GM23338 (cell line): ENCODE measurements at regions not wholly inside any gene's neighbourhood (a gene's known extent, or its start where the extent isn't known, plus 50 kb on each side); places are given as distances from the start of the nearest gene placed in this dataset.

Experiments
- ATAC-seq: fragments of 200-7000 bp; cut with Tn5 transposase; 3 replicates; pipeline ENCODE4 v1.9.1; 2020
- DNase-seq: peaks from one replicate; pipeline ENCODE4 v3.0.0-alpha.2; 2015; ENCODE audit warnings: low spot score
- H2AFZ ChIP-seq: fragments of 200-600 bp; sonication (generic); 2 replicates; pipeline ENCODE4 v1.8.0; 2016; ENCODE audit warnings: antibody characterized with exemption, mild to moderate bottlenecking, moderate library complexity
- H3F3A ChIP-seq: fragments of 200-600 bp; sonication (generic); replicated peaks from 2 replicates; pipeline ENCODE4 v1.8.0; 2017; ENCODE audit warnings: antibody characterized with exemption, mixed run types, low read depth
- H3K27ac ChIP-seq: fragments of 200-600 bp; sonication (generic); 2 replicates; pipeline ENCODE4 v1.6.1; 2016; ENCODE audit warnings: low read depth
- H3K27me3 ChIP-seq: fragments of 200-600 bp; sonication (generic); 2 replicates; pipeline ENCODE4 v1.8.0; 2016; ENCODE audit warnings: mild to moderate bottlenecking, mixed run types, moderate library complexity; ENCODE audit not compliant: insufficient read depth
- H3K36me3 ChIP-seq: fragments of 200-600 bp; sonication (generic); 2 replicates; pipeline ENCODE4 v1.8.0; 2016; ENCODE audit warnings: mild to moderate bottlenecking; ENCODE audit not compliant: insufficient read depth
- H3K4me1 ChIP-seq: fragments of 200-600 bp; sonication (generic); 2 replicates; pipeline ENCODE4 v1.8.0; 2016; ENCODE audit warnings: mild to moderate bottlenecking, moderate library complexity; ENCODE audit not compliant: insufficient read depth
- H3K4me2 ChIP-seq: fragments of 200-600 bp; sonication (generic); 2 replicates; pipeline ENCODE4 v1.7.1; 2017; ENCODE audit warnings: mixed run types
- H3K4me3 ChIP-seq: fragments of 200-600 bp; sonication (generic); 2 replicates; pipeline ENCODE4 v1.6.1; 2016; ENCODE audit warnings: mixed run types
- H3K79me2 ChIP-seq: fragments of 200-600 bp; sonication (generic); replicated peaks from 2 replicates; pipeline ENCODE4 v1.8.0; 2017; ENCODE audit warnings: mild to moderate bottlenecking; ENCODE audit not compliant: insufficient read depth
- H3K9me2 ChIP-seq: fragments of 200-600 bp; sonication (generic); 2 replicates; pipeline ENCODE4 v1.8.0; 2017; ENCODE audit not compliant: insufficient read depth
- H4K20me1 ChIP-seq: fragments of 200-600 bp; sonication (generic); replicated peaks from 2 replicates; pipeline ENCODE4 v1.8.0; 2017; ENCODE audit warnings: mild to moderate bottlenecking; ENCODE audit not compliant: insufficient read depth
- H3K27ac Mint-ChIP-seq: 2 replicates; pipeline ENCODE4 v1.8.0; 2020; ENCODE audit warnings: inconsistent platforms, mild to moderate bottlenecking, moderate library complexity, mixed read lengths
- H3K27me3 Mint-ChIP-seq: 3 replicates; pipeline ENCODE4 v1.8.0; 2022; ENCODE audit warnings: low read depth, mild to moderate bottlenecking, moderate library complexity, mixed read lengths, inconsistent platforms; ENCODE audit not compliant: insufficient read depth, poor library complexity
- H3K36me3 Mint-ChIP-seq: 3 replicates; pipeline ENCODE4 v1.8.0; 2021; ENCODE audit warnings: low read depth, mild to moderate bottlenecking, inconsistent platforms, moderate library complexity, mixed read lengths
- H3K4me1 Mint-ChIP-seq: 3 replicates; pipeline ENCODE4 v1.8.0; 2020; ENCODE audit warnings: mild to moderate bottlenecking, inconsistent platforms, mixed read lengths
- H3K4me3 Mint-ChIP-seq: 3 replicates; pipeline ENCODE4 v1.8.0; 2021; ENCODE audit warnings: moderate library complexity, mild to moderate bottlenecking, inconsistent platforms, mixed read lengths
- H3K9me3 Mint-ChIP-seq: 3 replicates; pipeline ENCODE4 v1.8.0; 2020; ENCODE audit warnings: moderate library complexity, mild to moderate bottlenecking, inconsistent platforms, mixed read lengths
- CREB1 ChIP-seq: fragments of 250-450 bp; sonication (Bioruptor Pico); IDR thresholded peaks from 2 replicates; pipeline ENCODE4 v1.5.0; 2020; ENCODE audit warnings: low read depth, mild to moderate bottlenecking, moderate library complexity
- EZH2 ChIP-seq: fragments of 200-600 bp; sonication (generic); IDR thresholded peaks from one replicate; pipeline ENCODE4 v1.8.0; 2017; ENCODE audit warnings: antibody characterized with exemption, mild to moderate bottlenecking, low read depth; ENCODE audit not compliant: unreplicated experiment
- EZH2phosphoT487 ChIP-seq: fragments of 200-600 bp; sonication (generic); IDR thresholded peaks from one replicate; pipeline ENCODE4 v1.8.1; 2018; ENCODE audit warnings: antibody characterized with exemption; ENCODE audit not compliant: unreplicated experiment
- JUNB ChIP-seq: IDR thresholded peaks from one replicate; pipeline ENCODE4 v1.6.1; 2016; ENCODE audit warnings: antibody characterized with exemption; ENCODE audit not compliant: unreplicated experiment
- NANOG ChIP-seq: IDR thresholded peaks from 2 replicates; pipeline ENCODE4 v1.6.1; 2016; ENCODE audit warnings: antibody characterized with exemption, borderline replicate concordance
- POLR2AphosphoS5 ChIP-seq: IDR thresholded peaks from 2 replicates; pipeline ENCODE4 v1.6.1; 2016; ENCODE audit warnings: antibody characterized with exemption, low read depth
- STAT1 ChIP-seq: IDR thresholded peaks from one replicate; pipeline ENCODE4 v1.6.1; 2016; ENCODE audit warnings: antibody characterized with exemption; ENCODE audit not compliant: unreplicated experiment
- ZNF114 ChIP-seq: fragments of 250-450 bp; sonication (Bioruptor Pico); IDR thresholded peaks from 2 replicates; pipeline ENCODE4 v1.5.0; 2020; ENCODE audit warnings: mild to moderate bottlenecking, moderate library complexity
- ZNF331 ChIP-seq: fragments of 250-450 bp; sonication (Bioruptor Pico); IDR thresholded peaks from 2 replicates; pipeline ENCODE4 v1.5.0; 2020; ENCODE audit warnings: low read depth, mild to moderate bottlenecking, moderate library complexity
- TF ChIP-seq, protein P1 (sequence below), 2 experiments: fragments of 200-600 bp in 1 of 2; sonication (generic) in 1 of 2; conservative IDR thresholded peaks; 2 replicates each; pipeline versions ENCODE4 v1.5.1 to v1.6.1; 2016 to 2017; ENCODE audit warnings: antibody characterized with exemption in 2 of 2, low read depth in 2 of 2, mild to moderate bottlenecking in 2 of 2, moderate library complexity in 1 of 2
- TF ChIP-seq, protein P2 (sequence below): fragments of 250-450 bp; sonication (Bioruptor Pico); IDR thresholded peaks from 2 replicates; pipeline ENCODE4 v1.5.0; 2020; ENCODE audit warnings: mild to moderate bottlenecking, moderate library complexity
- TF ChIP-seq, protein P3 (sequence below): IDR thresholded peaks from one replicate; pipeline ENCODE4 v1.6.1; 2018; ENCODE audit warnings: antibody characterized with exemption; ENCODE audit not compliant: unreplicated experiment
- TF ChIP-seq, protein P4 (sequence below): IDR thresholded peaks from 2 replicates; pipeline ENCODE4 v1.6.1; 2016; ENCODE audit warnings: antibody characterized with exemption

DNA sequence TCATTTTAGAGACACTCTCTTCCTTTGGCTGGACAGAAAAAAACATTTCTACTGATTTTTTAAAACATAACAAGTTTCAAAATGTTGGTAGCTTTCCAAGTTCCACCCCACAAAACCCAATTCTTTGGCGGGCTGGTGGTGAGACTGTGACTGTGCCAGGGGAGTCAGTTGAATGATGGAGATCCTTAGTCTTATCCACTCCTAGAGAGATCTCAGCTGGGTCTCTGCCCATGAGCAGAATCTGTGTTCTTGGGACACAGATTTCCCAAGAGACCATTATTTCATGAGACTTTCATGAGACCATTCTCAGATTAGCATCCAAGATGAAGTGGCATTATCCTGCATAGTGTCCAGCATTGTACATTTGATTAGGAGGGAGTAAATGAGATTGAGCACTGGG, 135.1 kb upstream of the NPHP3 start:
- TF ChIP-seq, protein P1, sequence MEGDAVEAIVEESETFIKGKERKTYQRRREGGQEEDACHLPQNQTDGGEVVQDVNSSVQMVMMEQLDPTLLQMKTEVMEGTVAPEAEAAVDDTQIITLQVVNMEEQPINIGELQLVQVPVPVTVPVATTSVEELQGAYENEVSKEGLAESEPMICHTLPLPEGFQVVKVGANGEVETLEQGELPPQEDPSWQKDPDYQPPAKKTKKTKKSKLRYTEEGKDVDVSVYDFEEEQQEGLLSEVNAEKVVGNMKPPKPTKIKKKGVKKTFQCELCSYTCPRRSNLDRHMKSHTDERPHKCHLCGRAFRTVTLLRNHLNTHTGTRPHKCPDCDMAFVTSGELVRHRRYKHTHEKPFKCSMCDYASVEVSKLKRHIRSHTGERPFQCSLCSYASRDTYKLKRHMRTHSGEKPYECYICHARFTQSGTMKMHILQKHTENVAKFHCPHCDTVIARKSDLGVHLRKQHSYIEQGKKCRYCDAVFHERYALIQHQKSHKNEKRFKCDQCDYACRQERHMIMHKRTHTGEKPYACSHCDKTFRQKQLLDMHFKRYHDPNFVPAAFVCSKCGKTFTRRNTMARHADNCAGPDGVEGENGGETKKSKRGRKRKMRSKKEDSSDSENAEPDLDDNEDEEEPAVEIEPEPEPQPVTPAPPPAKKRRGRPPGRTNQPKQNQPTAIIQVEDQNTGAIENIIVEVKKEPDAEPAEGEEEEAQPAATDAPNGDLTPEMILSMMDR (conservative IDR thresholded peaks at IDR 0.05; ENCODE audit: low read depth in 2 of 2), result no peak
- TF ChIP-seq JUNB, result no peak
- no peak for TF ChIP-seq STAT1
- TF ChIP-seq EZH2phosphoT487, result no peak
- TF ChIP-seq CREB1 (CRISPR knock-in tag), result no peak
- TF ChIP-seq, protein P2, sequence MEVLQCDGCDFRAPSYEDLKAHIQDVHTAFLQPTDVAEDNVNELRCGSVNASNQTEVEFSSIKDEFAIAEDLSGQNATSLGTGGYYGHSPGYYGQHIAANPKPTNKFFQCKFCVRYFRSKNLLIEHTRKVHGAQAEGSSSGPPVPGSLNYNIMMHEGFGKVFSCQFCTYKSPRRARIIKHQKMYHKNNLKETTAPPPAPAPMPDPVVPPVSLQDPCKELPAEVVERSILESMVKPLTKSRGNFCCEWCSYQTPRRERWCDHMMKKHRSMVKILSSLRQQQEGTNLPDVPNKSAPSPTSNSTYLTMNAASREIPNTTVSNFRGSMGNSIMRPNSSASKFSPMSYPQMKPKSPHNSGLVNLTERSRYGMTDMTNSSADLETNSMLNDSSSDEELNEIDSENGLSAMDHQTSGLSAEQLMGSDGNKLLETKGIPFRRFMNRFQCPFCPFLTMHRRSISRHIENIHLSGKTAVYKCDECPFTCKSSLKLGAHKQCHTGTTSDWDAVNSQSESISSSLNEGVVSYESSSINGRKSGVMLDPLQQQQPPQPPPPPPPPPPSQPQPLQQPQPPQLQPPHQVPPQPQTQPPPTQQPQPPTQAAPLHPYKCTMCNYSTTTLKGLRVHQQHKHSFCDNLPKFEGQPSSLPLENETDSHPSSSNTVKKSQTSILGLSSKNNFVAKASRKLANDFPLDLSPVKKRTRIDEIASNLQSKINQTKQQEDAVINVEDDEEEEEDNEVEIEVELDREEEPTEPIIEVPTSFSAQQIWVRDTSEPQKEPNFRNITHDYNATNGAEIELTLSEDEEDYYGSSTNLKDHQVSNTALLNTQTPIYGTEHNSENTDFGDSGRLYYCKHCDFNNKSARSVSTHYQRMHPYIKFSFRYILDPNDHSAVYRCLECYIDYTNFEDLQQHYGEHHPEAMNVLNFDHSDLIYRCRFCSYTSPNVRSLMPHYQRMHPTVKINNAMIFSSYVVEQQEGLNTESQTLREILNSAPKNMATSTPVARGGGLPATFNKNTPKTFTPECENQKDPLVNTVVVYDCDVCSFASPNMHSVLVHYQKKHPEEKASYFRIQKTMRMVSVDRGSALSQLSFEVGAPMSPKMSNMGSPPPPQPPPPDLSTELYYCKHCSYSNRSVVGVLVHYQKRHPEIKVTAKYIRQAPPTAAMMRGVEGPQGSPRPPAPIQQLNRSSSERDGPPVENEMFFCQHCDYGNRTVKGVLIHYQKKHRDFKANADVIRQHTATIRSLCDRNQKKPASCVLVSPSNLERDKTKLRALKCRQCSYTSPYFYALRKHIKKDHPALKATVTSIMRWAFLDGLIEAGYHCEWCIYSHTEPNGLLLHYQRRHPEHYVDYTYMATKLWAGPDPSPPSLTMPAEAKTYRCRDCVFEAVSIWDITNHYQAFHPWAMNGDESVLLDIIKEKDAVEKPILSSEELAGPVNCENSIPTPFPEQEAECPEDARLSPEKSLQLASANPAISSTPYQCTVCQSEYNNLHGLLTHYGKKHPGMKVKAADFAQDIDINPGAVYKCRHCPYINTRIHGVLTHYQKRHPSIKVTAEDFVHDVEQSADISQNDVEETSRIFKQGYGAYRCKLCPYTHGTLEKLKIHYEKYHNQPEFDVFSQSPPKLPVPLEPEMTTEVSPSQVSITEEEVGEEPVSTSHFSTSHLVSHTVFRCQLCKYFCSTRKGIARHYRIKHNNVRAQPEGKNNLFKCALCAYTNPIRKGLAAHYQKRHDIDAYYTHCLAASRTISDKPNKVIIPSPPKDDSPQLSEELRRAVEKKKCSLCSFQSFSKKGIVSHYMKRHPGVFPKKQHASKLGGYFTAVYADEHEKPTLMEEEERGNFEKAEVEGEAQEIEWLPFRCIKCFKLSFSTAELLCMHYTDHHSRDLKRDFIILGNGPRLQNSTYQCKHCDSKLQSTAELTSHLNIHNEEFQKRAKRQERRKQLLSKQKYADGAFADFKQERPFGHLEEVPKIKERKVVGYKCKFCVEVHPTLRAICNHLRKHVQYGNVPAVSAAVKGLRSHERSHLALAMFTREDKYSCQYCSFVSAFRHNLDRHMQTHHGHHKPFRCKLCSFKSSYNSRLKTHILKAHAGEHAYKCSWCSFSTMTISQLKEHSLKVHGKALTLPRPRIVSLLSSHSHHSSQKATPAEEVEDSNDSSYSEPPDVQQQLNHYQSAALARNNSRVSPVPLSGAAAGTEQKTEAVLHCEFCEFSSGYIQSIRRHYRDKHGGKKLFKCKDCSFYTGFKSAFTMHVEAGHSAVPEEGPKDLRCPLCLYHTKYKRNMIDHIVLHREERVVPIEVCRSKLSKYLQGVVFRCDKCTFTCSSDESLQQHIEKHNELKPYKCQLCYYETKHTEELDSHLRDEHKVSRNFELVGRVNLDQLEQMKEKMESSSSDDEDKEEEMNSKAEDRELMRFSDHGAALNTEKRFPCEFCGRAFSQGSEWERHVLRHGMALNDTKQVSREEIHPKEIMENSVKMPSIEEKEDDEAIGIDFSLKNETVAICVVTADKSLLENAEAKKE (CRISPR knock-in tag), result no peak
- TF ChIP-seq, protein P3, sequence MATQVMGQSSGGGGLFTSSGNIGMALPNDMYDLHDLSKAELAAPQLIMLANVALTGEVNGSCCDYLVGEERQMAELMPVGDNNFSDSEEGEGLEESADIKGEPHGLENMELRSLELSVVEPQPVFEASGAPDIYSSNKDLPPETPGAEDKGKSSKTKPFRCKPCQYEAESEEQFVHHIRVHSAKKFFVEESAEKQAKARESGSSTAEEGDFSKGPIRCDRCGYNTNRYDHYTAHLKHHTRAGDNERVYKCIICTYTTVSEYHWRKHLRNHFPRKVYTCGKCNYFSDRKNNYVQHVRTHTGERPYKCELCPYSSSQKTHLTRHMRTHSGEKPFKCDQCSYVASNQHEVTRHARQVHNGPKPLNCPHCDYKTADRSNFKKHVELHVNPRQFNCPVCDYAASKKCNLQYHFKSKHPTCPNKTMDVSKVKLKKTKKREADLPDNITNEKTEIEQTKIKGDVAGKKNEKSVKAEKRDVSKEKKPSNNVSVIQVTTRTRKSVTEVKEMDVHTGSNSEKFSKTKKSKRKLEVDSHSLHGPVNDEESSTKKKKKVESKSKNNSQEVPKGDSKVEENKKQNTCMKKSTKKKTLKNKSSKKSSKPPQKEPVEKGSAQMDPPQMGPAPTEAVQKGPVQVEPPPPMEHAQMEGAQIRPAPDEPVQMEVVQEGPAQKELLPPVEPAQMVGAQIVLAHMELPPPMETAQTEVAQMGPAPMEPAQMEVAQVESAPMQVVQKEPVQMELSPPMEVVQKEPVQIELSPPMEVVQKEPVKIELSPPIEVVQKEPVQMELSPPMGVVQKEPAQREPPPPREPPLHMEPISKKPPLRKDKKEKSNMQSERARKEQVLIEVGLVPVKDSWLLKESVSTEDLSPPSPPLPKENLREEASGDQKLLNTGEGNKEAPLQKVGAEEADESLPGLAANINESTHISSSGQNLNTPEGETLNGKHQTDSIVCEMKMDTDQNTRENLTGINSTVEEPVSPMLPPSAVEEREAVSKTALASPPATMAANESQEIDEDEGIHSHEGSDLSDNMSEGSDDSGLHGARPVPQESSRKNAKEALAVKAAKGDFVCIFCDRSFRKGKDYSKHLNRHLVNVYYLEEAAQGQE, result no peak
- TF ChIP-seq, protein P4, sequence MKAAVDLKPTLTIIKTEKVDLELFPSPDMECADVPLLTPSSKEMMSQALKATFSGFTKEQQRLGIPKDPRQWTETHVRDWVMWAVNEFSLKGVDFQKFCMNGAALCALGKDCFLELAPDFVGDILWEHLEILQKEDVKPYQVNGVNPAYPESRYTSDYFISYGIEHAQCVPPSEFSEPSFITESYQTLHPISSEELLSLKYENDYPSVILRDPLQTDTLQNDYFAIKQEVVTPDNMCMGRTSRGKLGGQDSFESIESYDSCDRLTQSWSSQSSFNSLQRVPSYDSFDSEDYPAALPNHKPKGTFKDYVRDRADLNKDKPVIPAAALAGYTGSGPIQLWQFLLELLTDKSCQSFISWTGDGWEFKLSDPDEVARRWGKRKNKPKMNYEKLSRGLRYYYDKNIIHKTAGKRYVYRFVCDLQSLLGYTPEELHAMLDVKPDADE, result no peak
- TF ChIP-seq NANOG, result no peak
- TF ChIP-seq POLR2AphosphoS5, result no peak
- TF ChIP-seq EZH2, result no peak
- no peak for TF ChIP-seq ZNF114 (CRISPR knock-in tag)
- no peak for TF ChIP-seq ZNF331 (CRISPR knock-in tag)
- no peaks in the 10 kb centered on the region for H3K27me3 Mint-ChIP-seq
- Histone ChIP-seq H4K20me1 (no peaks in the 10 kb centered on the region), H3K4me1 (peaks cover 5% of the 10 kb centered on the region; the same call in 1 of the 2 replicates), H3K27me3 (no peaks in the 10 kb centered on the region), H3K9me2 (0 out of 2 replicates have a peak, but pooled peaks cover 6% of the 10 kb centered on the region), H3K27ac (no peak overlapping the region), H3F3A (no peaks in the 10 kb centered on the region), H2AFZ (no peak overlapping the region), H3K4me3 (no peak overlapping the region), H3K79me2 (no peaks in the 10 kb centered on the region), H3K4me2 (no peak overlapping the region), H3K36me3 (no peaks in the 10 kb centered on the region)
- no peaks in the 10 kb centered on the region for H3K36me3 Mint-ChIP-seq
- DNase-seq (no peak), ATAC-seq (no peak)
- no peak overlapping the region for H3K27ac Mint-ChIP-seq
- no peak overlapping the region for H3K4me3 Mint-ChIP-seq
- H3K9me3 Mint-ChIP-seq, result no peaks in the 10 kb centered on the region
- H3K4me1 Mint-ChIP-seq, result peaks cover 16% of the 10 kb centered on the region; the same call in 2 of the 3 replicates
